SK-N-SH treated with all-trans-retinoic acid at 6 μM for 48 hours (cell line): ENCODE measurements at regions not wholly inside any gene's neighbourhood (a gene's known extent, or its start where the extent isn't known, plus 50 kb on each side); places are given as distances from the start of the nearest gene placed in this dataset.

Experiments used
- ATAC-seq: fragments of 200-7000 bp; cut with Tn5 transposase; 3 replicates; pipeline ENCODE4 v1.9.1; 2020; ENCODE audit warnings: mild to moderate bottlenecking, moderate library complexity
- ARNTL ChIP-seq: fragments of 450-650 bp; formaldehyde crosslinking; IDR thresholded peaks from 2 replicates; pipeline ENCODE4 v1.5.0; 2020; ENCODE audit warnings: low read depth, mild to moderate bottlenecking, moderate library complexity, borderline replicate concordance
- BACH2 ChIP-seq: fragments of 250-450 bp; sonication (Bioruptor Pico); IDR thresholded peaks from 2 replicates; pipeline ENCODE4 v1.9.0; 2021; ENCODE audit warnings: mild to moderate bottlenecking, borderline replicate concordance
- CREB5 ChIP-seq: fragments of 250-450 bp; sonication (Bioruptor Pico); IDR thresholded peaks from 2 replicates; pipeline ENCODE4 v1.5.1; 2020; ENCODE audit warnings: low read depth, mild to moderate bottlenecking, moderate library complexity
- CSDC2 ChIP-seq: fragments of 250-450 bp; sonication (Bioruptor Pico); IDR thresholded peaks from 2 replicates; pipeline ENCODE4 v1.5.0; 2020; ENCODE audit warnings: mild to moderate bottlenecking, moderate library complexity
- CSRNP3 ChIP-seq: fragments of 250-450 bp; sonication (Bioruptor Pico); IDR thresholded peaks from 2 replicates; pipeline ENCODE4 v1.5.1; 2021; ENCODE audit warnings: mild to moderate bottlenecking, moderate library complexity
- ESRRG ChIP-seq: fragments of 250-450 bp; sonication (Bioruptor Pico); IDR thresholded peaks from 2 replicates; pipeline ENCODE4 v1.6.1; 2021; ENCODE audit warnings: mild to moderate bottlenecking
- GLIS3 ChIP-seq: fragments of 250-450 bp; sonication (Bioruptor Pico); IDR thresholded peaks from 2 replicates; pipeline ENCODE4 v1.5.0; 2020; ENCODE audit warnings: mild to moderate bottlenecking, moderate library complexity
- ISL1 ChIP-seq: fragments of 250-450 bp; sonication (Bioruptor Pico); IDR thresholded peaks from 2 replicates; pipeline ENCODE4 v2.1.2; 2022; ENCODE audit warnings: mild to moderate bottlenecking, moderate library complexity
- OSR1 ChIP-seq: fragments of 250-450 bp; sonication (Bioruptor Pico); IDR thresholded peaks from 2 replicates; pipeline ENCODE4 v1.8.0; 2022; ENCODE audit warnings: moderate library complexity, mild to moderate bottlenecking, inconsistent platforms
- PATZ1 ChIP-seq: fragments of 250-450 bp; sonication (Bioruptor Pico); IDR thresholded peaks from 2 replicates; pipeline ENCODE4 v1.8.0; 2020; ENCODE audit warnings: mild to moderate bottlenecking, moderate library complexity, borderline replicate concordance
- POU6F1 ChIP-seq: fragments of 250-450 bp; sonication (Bioruptor Pico); IDR thresholded peaks from 2 replicates; pipeline ENCODE4 v1.8.0; 2021; ENCODE audit warnings: low read depth, mild to moderate bottlenecking, moderate library complexity, borderline replicate concordance
- PPARA ChIP-seq: fragments of 250-450 bp; sonication (Bioruptor Pico); IDR thresholded peaks from 2 replicates; pipeline ENCODE4 v1.5.0; 2020; ENCODE audit warnings: mild to moderate bottlenecking, borderline replicate concordance
- RARB ChIP-seq: fragments of 250-450 bp; sonication (Bioruptor Pico); IDR thresholded peaks from 2 replicates; pipeline ENCODE4 v1.8.0; 2021; ENCODE audit warnings: mild to moderate bottlenecking, moderate library complexity
- SNAI2 ChIP-seq: fragments of 250-450 bp; sonication (Bioruptor Pico); IDR thresholded peaks from 2 replicates; pipeline ENCODE4 v1.5.0; 2020; ENCODE audit warnings: mild to moderate bottlenecking, moderate library complexity
- TCF4 ChIP-seq: fragments of 250-450 bp; sonication (Bioruptor Pico); IDR thresholded peaks from 2 replicates; pipeline ENCODE4 v1.8.0; 2021; ENCODE audit warnings: mild to moderate bottlenecking, moderate library complexity, borderline replicate concordance
- TSHZ2 ChIP-seq: fragments of 250-450 bp; sonication (Bioruptor Pico); IDR thresholded peaks from 2 replicates; pipeline ENCODE4 v1.5.0; 2020; ENCODE audit warnings: mild to moderate bottlenecking, moderate library complexity
- ZC3H10 ChIP-seq: fragments of 250-450 bp; sonication (Bioruptor Pico); IDR thresholded peaks from 2 replicates; pipeline ENCODE4 v1.5.1; 2021; ENCODE audit warnings: mild to moderate bottlenecking, moderate library complexity
- ZFP3 ChIP-seq: fragments of 250-450 bp; sonication (Bioruptor Pico); IDR thresholded peaks from 2 replicates; pipeline ENCODE4 v1.5.0; 2020; ENCODE audit warnings: mild to moderate bottlenecking, moderate library complexity
- ZFP30 ChIP-seq: fragments of 450-650 bp; formaldehyde crosslinking; IDR thresholded peaks from 2 replicates; pipeline ENCODE4 v1.5.0; 2022; ENCODE audit warnings: mild to moderate bottlenecking, moderate library complexity
- ZNF8 ChIP-seq: fragments of 450-650 bp; formaldehyde crosslinking; IDR thresholded peaks from 2 replicates; pipeline ENCODE4 v1.5.0; 2020; ENCODE audit warnings: mild to moderate bottlenecking, moderate library complexity

- TF ChIP-seq ZNF8 (CRISPR knock-in tag) (no peak), CSRNP3 (CRISPR knock-in tag) (no peak)
- TF ChIP-seq, all 23 proteins: peak for 0
- no peak for ATAC-seq
Measured at GRCh38 chr14:76306131-76306530, 69.8 kb upstream of the ESRRB start.

GRCh38 chr14:76307786-76308780 lies 67.9 kb upstream of the ESRRB start:
- no peak for ATAC-seq
- TF ChIP-seq CSDC2 (CRISPR knock-in tag) = no peak
- TF ChIP-seq PPARA (CRISPR knock-in tag) = no peak
- TF ChIP-seq POU6F1 (CRISPR knock-in tag) = no peak
- no peak for TF ChIP-seq ESRRG (CRISPR knock-in tag)
- no peak for TF ChIP-seq PATZ1 (CRISPR knock-in tag)
- TF ChIP-seq ISL1 (CRISPR knock-in tag) = no peak
- no peak for TF ChIP-seq CSRNP3 (CRISPR knock-in tag)
- TF ChIP-seq ZC3H10 (CRISPR knock-in tag) = no peak
- no peak for TF ChIP-seq TCF4
- no peak for TF ChIP-seq ZFP30 (CRISPR knock-in tag)
- TF ChIP-seq RARB (CRISPR knock-in tag) = no peak
- TF ChIP-seq ZFP3 = no peak
- no peak for TF ChIP-seq ARNTL (CRISPR knock-in tag)
- no peak for TF ChIP-seq TSHZ2 (CRISPR knock-in tag)
- TF ChIP-seq CREB5 (CRISPR knock-in tag) = no peak
- TF ChIP-seq SNAI2 (CRISPR knock-in tag) = no peak
- TF ChIP-seq ZNF8 (CRISPR knock-in tag) = no peak
- TF ChIP-seq OSR1 (CRISPR knock-in tag) = no peak
- no peak for TF ChIP-seq GLIS3 (CRISPR knock-in tag)
- no peak for TF ChIP-seq BACH2 (CRISPR knock-in tag)
